ENCODE measurements at regions not wholly inside any gene's neighbourhood (a gene's known extent, or its start where the extent isn't known, plus 50 kb on each side); places are given as distances from the start of the nearest gene placed in this dataset.

- TF ChIP-seq CTCF (IDR thresholded peaks at IDR 0.05; ENCODE audit: low read depth, low read length) (no peak), EZH2phosphoT487 (IDR thresholded peaks at IDR 0.05; ENCODE audit: low read depth) (no peak)
Measured at GRCh38 chr15:39497016-39497758, 83.7 kb upstream of the THBS1 start.

Measured in OCI-LY3 (cell line).